Natural killer cell treated with Interleukin-12 subunit alpha and Interleukin-12 subunit beta and Interleukin-15 and Interleukin-18, amount 100 ng/mL, for 72 hours (primary cell): ENCODE measurements at regions not wholly inside any gene's neighbourhood (a gene's known extent, or its start where the extent isn't known, plus 50 kb on each side); places are given as distances from the start of the nearest gene placed in this dataset.

ENCODE experiments used
- ATAC-seq, 2 donors: fragments of 150-1000 bp; cut with Tn5 transposase in 1 of 2; sonication (Bioruptor Pico), chemical (Tn5 transposase) in 1 of 2; 2 replicates each; pipeline ENCODE4 v1.10.0; 2021
- DNase-seq: peaks from one replicate; pipeline ENCODE4 v3.0.0; 2022; ENCODE audit warnings: low spot score
- H3K27ac Mint-ChIP-seq, 2 donors: 1 replicate in 1 of 2; 2 replicates in 1 of 2; pipeline ENCODE4 v1.8.0; 2022; ENCODE audit warnings: mixed read lengths in 2 of 2, mild to moderate bottlenecking in 1 of 2, moderate library complexity in 1 of 2
- H3K27me3 Mint-ChIP-seq, 2 donors: 1 replicate in 1 of 2; 2 replicates in 1 of 2; pipeline ENCODE4 v1.8.0; 2022; ENCODE audit warnings: mixed read lengths in 2 of 2
- H3K36me3 Mint-ChIP-seq: one replicate; pipeline ENCODE4 v1.8.0; 2022; ENCODE audit warnings: mixed read lengths
- H3K4me1 Mint-ChIP-seq, 2 donors: 1 replicate in 1 of 2; 2 replicates in 1 of 2; pipeline ENCODE4 v1.8.0; 2022; ENCODE audit warnings: low read depth in 2 of 2, mixed read lengths in 2 of 2, mild to moderate bottlenecking in 1 of 2
- H3K4me3 Mint-ChIP-seq: one replicate; pipeline ENCODE4 v1.8.0; 2022; ENCODE audit warnings: mixed read lengths
- H3K9me3 Mint-ChIP-seq: 2 replicates; pipeline ENCODE4 v1.8.0; 2022; ENCODE audit warnings: mixed read lengths

GRCh38 chr1:30196872-30197638 lies 526.3 kb downstream of the MATN1 start:
- Mint-ChIP-seq H3K27ac (peak overlapping the region in 1 of 2 donors; percentile 25), H3K4me1 (peaks cover 20 to 27% of the 10 kb centered on the region in 2 donors), H3K4me3 (no peak overlapping the region), H3K9me3 (no peaks in the 10 kb centered on the region), H3K36me3 (no peaks in the 10 kb centered on the region), H3K27me3 (peaks cover 8 to 10% of the 10 kb centered on the region in 2 donors)
- DNase-seq = no peak
- no peak for ATAC-seq

GRCh38 chr1:30196457-30196856 lies 526.9 kb downstream of the MATN1 start:
- no peak for ATAC-seq
- Mint-ChIP-seq H3K4me1 (peaks cover 23 to 31% of the 10 kb centered on the region in 2 donors), H3K4me3 (no peak overlapping the region), H3K36me3 (no peaks in the 10 kb centered on the region), H3K27ac (peak overlapping the region in 1 of 2 donors; percentile 25), H3K9me3 (no peaks in the 10 kb centered on the region), H3K27me3 (peaks cover 8 to 10% of the 10 kb centered on the region in 2 donors)
- no peak for DNase-seq

GRCh38 chr1:30195424-30196134 lies 527.8 kb downstream of the MATN1 start:
- no peaks in the 10 kb centered on the region for H3K36me3 Mint-ChIP-seq
- no peak for DNase-seq
- H3K9me3 Mint-ChIP-seq = no peaks in the 10 kb centered on the region
- H3K4me3 Mint-ChIP-seq = no peak overlapping the region
- peak overlapping the region in 1 of 2 donors; percentile 60 for H3K27ac Mint-ChIP-seq
- no peak for ATAC-seq
- H3K27me3 Mint-ChIP-seq = peaks cover 8 to 10% of the 10 kb centered on the region in 2 donors
- H3K4me1 Mint-ChIP-seq = peaks cover 32 to 39% of the 10 kb centered on the region in 2 donors

GRCh38 chr1:30194741-30195423 lies 528.5 kb downstream of the MATN1 start:
- no peak for ATAC-seq
- peaks cover 35 to 42% of the 10 kb centered on the region in 2 donors for H3K4me1 Mint-ChIP-seq
- no peaks in the 10 kb centered on the region for H3K9me3 Mint-ChIP-seq
- H3K4me3 Mint-ChIP-seq = no peak overlapping the region
- H3K27ac Mint-ChIP-seq = peak overlapping the region in 1 of 2 donors; percentile 60
- DNase-seq = no peak
- H3K27me3 Mint-ChIP-seq = peaks cover 8 to 10% of the 10 kb centered on the region in 2 donors
- no peaks in the 10 kb centered on the region for H3K36me3 Mint-ChIP-seq

- peaks cover 8 to 10% of the 10 kb centered on the region in 2 donors for H3K27me3 Mint-ChIP-seq
- H3K9me3 Mint-ChIP-seq = no peaks in the 10 kb centered on the region
- ATAC-seq (no peak), DNase-seq (no peak)
- H3K4me1 Mint-ChIP-seq = peaks cover 42 to 50% of the 10 kb centered on the region in 2 donors
- H3K36me3 Mint-ChIP-seq = no peaks in the 10 kb centered on the region
- H3K27ac Mint-ChIP-seq = no peak overlapping the region
- H3K4me3 Mint-ChIP-seq = no peak overlapping the region
These were observed 529.3 kb downstream of the MATN1 start for GRCh38 chr1:30194046-30194619.

- Mint-ChIP-seq H3K4me3 (no peak overlapping the region), H3K9me3 (no peaks in the 10 kb centered on the region), H3K27ac (peak overlapping the region in 1 of 2 donors; percentile 64), H3K27me3 (peaks cover 8% of the 10 kb centered on the region in 2 donors), H3K4me1 (peaks cover 50 to 60% of the 10 kb centered on the region in 2 donors), H3K36me3 (no peaks in the 10 kb centered on the region)
- DNase-seq = no peak
- ATAC-seq = no peak
These were observed 530.3 kb downstream of the MATN1 start for GRCh38 chr1:30192969-30193630.

- Mint-ChIP-seq H3K4me3 (peak overlapping the region; percentile 59), H3K27me3 (no peaks in the 10 kb centered on the region), H3K9me3 (no peaks in the 10 kb centered on the region), H3K27ac (peak overlapping the region; percentile 74 to 92), H3K36me3 (no peaks in the 10 kb centered on the region), H3K4me1 (peaks cover 45 to 59% of the 10 kb centered on the region in 2 donors)
- DNase-seq (peak; percentile 79), ATAC-seq (peak; percentile 96 to 97)
These were observed 532.2 kb downstream of the MATN1 start for GRCh38 chr1:30191154-30191702.

- Mint-ChIP-seq H3K4me3 (peak overlapping the region; percentile 59), H3K4me1 (peaks cover 45 to 59% of the 10 kb centered on the region in 2 donors), H3K36me3 (no peaks in the 10 kb centered on the region), H3K9me3 (no peaks in the 10 kb centered on the region), H3K27me3 (no peaks in the 10 kb centered on the region), H3K27ac (peak overlapping the region; percentile 74 to 92)
- ATAC-seq = no peak
- no peak for DNase-seq
These were observed 532.8 kb downstream of the MATN1 start for GRCh38 chr1:30190511-30191153.

GRCh38 chr1:30189818-30190500 lies 533.4 kb downstream of the MATN1 start:
- H3K27ac Mint-ChIP-seq = peak overlapping the region; percentile 45 to 92
- DNase-seq (no peak), ATAC-seq (no peak)
- no peaks in the 10 kb centered on the region for H3K36me3 Mint-ChIP-seq
- H3K4me1 Mint-ChIP-seq = peaks cover 41 to 59% of the 10 kb centered on the region in 2 donors
- H3K4me3 Mint-ChIP-seq = peak overlapping the region; percentile 32
- no peaks in the 10 kb centered on the region for H3K9me3 Mint-ChIP-seq
- no peaks in the 10 kb centered on the region for H3K27me3 Mint-ChIP-seq

- H3K4me3 Mint-ChIP-seq = no peak overlapping the region
- peak overlapping the region; percentile 45 to 92 for H3K27ac Mint-ChIP-seq
- no peaks in the 10 kb centered on the region for H3K27me3 Mint-ChIP-seq
- no peak for DNase-seq
- H3K4me1 Mint-ChIP-seq = peaks cover 41 to 57% of the 10 kb centered on the region in 2 donors
- no peaks in the 10 kb centered on the region for H3K9me3 Mint-ChIP-seq
- ATAC-seq = no peak
- H3K36me3 Mint-ChIP-seq = no peaks in the 10 kb centered on the region
These were observed 534.4 kb downstream of the MATN1 start for GRCh38 chr1:30188999-30189398.

GRCh38 chr1:30188329-30188728 lies 535.1 kb downstream of the MATN1 start:
- H3K36me3 Mint-ChIP-seq = no peaks in the 10 kb centered on the region
- ATAC-seq (no peak), DNase-seq (no peak)
- no peak overlapping the region for H3K4me3 Mint-ChIP-seq
- no peaks in the 10 kb centered on the region for H3K27me3 Mint-ChIP-seq
- H3K4me1 Mint-ChIP-seq = peaks cover 41 to 50% of the 10 kb centered on the region in 2 donors
- no peaks in the 10 kb centered on the region for H3K9me3 Mint-ChIP-seq
- H3K27ac Mint-ChIP-seq = peak overlapping the region; percentile 7 to 92

GRCh38 chr1:30187413-30188023 lies 535.9 kb downstream of the MATN1 start:
- Mint-ChIP-seq H3K4me1 (peaks cover 43 to 49% of the 10 kb centered on the region in 2 donors), H3K36me3 (no peaks in the 10 kb centered on the region), H3K4me3 (no peak overlapping the region), H3K27me3 (no peaks in the 10 kb centered on the region), H3K9me3 (no peaks in the 10 kb centered on the region), H3K27ac (peak overlapping the region in 1 of 2 donors; percentile 92)
- no peak for ATAC-seq
- no peak for DNase-seq
